GM04503 (cell line): ENCODE measurements at regions not wholly inside any gene's neighbourhood (a gene's known extent, or its start where the extent isn't known, plus 50 kb on each side); places are given as distances from the start of the nearest gene placed in this dataset.

Experiments
- DNase-seq: peaks from one replicate; pipeline ENCODE4 v3.0.0-alpha.2; 2012; ENCODE audit warnings: low read depth

DNA sequence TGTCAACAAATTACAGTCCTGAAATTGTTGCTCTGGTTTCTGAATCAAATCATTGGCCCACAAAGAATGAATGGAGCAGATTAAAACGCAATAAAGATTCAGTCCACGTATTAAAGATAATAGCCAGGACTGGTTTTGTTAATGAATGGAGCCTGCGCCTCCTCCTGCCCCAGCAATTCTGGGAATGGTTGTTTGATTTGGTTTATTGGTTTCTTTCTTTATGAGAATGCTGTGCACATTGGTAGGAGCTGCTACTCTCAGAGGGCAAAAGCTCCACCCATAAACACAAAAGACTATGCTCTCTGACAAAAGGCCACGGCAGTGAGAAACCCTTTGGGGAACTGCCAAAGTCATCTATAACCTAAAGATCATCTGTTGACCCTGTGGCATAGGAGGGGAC is 261.1 kb downstream of the ABHD5 start:
- DNase-seq, result no peak

DNA sequence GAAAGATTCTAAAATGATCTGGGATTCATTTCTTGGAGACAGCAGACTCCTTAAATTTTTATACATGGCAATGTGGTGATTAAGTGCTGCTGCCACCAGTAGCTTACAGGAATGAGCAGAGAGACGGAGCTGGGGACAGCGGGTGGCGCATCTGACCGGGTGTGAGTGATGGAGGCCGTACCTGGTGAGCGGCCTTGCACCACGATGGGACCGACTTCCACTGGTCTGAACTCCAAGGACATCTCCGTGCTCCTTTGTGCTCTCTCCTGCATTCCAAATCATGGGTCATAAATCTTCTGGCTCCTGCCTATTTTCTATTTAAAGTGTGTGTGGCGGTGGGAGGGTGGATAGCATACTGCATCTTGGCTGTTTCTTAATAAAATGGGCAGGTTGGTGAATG is 262.6 kb downstream of the ABHD5 start:
- DNase-seq, result no peak

- peak; percentile 45 for DNase-seq
Measured at GRCh38 chr3:43953814-43954692, 263.3 kb downstream of the ABHD5 start.

GRCh38 chr3:43956945-43957344 is 266.2 kb downstream of the ABHD5 start:
- DNase-seq, result no peak

DNA sequence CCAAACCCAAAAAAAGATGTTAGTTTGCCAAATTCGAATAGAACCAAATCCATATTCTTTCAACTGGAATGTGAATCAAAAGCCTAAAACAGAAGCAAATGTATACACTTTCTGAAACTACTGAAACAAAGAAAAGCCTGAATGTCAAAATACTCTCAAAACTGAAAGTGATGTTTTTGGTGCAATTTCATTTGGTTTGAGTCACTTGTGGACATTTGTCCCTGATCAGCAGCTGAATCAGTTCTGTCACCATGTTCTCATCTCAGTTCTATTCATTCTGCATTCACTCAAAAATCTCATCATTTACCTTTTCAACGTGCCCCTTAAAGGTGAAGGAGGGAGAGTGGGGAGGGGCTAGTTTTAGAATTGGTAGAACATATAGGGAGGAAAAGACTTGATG is 266.8 kb downstream of the ABHD5 start:
- DNase-seq, result no peak

DNA sequence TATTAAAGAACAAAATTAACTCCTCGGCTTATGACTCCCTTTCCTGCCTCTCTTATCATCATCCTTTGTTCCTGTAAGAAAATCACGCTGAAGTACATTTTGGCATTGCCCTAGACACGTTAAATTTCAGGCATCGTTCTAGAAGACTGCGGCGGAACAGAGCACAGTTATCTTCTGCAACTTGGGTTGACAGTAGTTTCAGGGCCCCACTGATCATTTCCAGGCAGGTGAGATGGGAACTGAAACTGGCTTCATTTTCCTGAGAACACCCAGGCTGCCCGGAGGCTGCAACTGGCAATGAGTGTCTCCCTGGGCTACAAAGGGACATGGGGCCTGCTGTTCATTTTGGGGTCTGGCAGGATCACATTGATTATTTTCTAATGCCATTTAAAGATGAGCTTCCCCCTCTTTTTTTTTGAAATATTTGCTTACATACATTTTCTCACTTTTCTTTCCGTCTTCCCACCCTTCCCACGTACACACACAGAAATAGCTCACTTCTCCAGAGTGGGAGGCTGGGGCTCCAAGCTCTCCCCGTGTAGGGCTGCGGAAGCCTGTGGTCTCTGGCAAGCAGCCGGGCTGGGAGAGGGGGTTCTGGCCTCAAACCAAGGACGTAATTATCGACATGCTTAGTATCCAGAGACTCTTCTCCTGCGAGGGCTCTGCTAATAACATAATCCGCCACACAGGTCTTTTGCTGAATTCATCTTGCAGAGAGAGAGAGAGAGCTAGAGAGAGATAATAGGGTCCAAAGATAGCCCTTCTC is 267.4 kb downstream of the ABHD5 start:
- DNase-seq, result no peak

- DNase-seq, result no peak
Measured at GRCh38 chr3:43958973-43959372, 268.2 kb downstream of the ABHD5 start.

DNA sequence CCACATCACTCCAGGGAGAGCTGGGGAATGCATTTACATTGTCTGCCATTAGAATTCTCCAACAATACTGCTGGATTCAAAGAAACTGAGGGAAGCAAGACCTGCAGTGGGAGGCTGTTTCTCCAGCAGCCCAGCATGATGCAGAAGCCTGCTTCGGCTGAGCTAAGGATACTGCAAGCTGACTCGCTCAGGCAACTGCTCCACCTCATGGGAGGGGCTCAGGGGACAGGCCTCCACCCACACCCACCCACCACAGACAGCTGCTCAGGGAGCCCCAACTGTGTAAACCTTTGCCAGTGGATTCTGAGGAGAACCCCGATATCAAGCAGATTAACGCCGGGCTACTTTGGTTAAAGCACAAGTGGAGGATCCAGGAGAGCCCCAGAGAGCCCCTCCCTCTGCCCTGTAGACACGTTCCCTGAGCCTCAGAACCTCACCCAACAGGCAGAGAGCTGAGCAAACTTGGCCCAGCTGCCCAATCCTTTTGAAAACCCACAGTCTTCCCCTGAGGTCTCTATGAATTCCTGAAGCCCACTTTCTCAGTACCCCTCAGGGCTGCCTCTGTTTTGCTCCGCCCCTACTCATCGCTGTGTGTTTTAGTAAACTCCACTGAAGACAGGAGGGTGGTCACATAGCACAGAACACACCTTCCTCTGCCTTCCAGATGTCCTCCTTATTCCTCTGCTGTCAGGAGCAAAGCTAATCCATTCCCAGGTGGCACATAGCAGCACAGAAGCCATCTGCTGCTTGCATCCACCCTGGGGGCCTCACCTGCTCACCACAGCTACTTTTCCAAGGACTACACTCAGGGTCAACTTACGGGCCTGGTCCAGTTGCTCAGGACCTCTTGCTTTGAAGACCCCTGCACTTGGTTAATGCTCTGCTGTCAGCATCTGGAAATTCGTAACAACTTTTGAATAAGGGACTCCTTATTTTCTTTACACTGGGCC is 269.0 kb downstream of the ABHD5 start:
- no peak for DNase-seq

GRCh38 chr3:43960448-43960840 is 269.7 kb downstream of the ABHD5 start:
- no peak for DNase-seq

- DNase-seq, result no peak
Measured at GRCh38 chr3:43962043-43962442, 271.3 kb downstream of the ABHD5 start.

DNA sequence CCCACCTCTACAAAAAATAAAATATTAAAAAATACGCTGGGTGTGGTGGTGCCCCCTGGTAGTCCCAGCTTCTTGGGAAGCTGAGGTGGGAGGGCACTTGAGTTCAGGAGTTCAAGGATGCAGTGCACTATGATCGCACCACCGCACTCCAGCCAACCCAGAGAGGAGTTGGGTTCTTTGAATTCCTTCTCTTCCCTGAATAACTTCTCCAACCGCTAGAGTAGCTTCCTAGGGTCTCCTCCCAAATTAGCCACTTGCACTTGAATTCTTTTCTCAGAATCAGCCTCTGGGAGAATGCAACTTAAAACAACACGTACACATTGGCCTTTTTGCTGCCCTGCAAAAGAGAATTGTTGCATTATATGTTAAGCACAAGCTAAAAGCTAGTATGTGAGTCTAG is 272.5 kb downstream of the ABHD5 start:
- no peak for DNase-seq

DNA sequence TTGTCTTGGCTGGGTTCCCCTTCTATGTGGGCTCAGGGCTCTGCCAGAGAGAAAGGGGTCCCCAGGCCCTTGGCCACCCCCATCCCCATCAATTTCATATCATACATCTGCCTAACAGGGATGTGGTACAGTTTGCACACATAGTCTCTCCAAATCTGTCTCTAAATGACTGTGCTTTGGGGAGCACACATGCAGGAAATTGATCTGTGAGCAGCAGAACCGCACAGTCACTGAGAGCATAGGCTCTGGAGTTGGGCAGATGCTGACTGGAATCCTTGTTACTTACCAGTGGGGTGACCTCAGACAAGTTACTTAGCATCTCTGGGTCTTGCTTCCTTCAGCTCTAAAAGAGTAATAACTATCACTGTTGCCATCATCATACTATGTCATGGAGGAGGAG is 273.9 kb downstream of the ABHD5 start:
- DNase-seq, result no peak

DNA sequence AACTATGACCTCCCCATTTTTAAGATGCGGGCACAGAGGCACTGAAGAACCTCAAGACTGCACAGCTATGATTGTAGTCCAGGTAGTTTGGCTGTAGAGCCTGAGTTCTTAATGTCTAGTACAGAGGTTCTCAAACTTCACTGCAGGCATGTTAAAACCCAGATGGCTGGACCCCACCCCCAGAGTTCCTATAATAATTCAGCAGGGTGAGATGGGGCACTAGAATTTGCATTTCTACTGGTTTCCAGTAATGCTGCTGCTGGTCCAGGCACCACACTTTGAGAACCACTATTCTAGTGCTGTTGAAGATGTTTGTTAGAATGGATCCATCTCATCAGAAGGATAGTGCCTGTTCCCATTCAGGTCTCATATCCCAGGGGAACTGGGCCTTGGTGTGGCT is 274.9 kb downstream of the ABHD5 start:
- no peak for DNase-seq

GRCh38 chr3:43966126-43966525 is 275.4 kb downstream of the ABHD5 start:
- no peak for DNase-seq

GRCh38 chr3:43966530-43966929 is 275.2 kb upstream of the TOPAZ1 start:
- no peak for DNase-seq

- no peak for DNase-seq
Measured at GRCh38 chr3:43968465-43968864, 273.2 kb upstream of the TOPAZ1 start.

GRCh38 chr3:43969944-43970343 is 271.7 kb upstream of the TOPAZ1 start:
- DNase-seq, result no peak

GRCh38 chr3:43970351-43970750 is 271.3 kb upstream of the TOPAZ1 start:
- DNase-seq, result no peak

GRCh38 chr3:43970920-43971319 is 270.8 kb upstream of the TOPAZ1 start:
- DNase-seq, result no peak

- no peak for DNase-seq
Measured at GRCh38 chr3:43971486-43971885, 270.2 kb upstream of the TOPAZ1 start.

DNA sequence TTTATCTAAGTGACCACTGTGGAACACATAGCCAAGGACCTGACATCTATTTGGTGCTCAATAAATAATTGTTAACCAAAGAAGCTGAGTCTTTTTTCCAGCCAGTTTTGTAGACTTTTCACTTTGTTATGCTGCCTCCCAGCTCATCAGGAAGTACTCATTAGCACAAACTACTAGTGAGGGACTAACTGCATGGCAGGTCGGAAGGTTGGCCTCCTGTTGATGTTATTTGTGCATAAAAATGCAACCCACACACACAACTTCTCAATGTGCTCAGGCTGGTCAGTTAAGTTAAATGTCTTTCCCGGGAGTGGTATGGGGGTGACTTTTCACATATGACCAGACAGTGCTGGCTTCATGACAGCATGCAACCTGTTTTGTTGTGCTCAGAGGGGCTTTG is 263.0 kb upstream of the TOPAZ1 start:
- DNase-seq, result no peak

DNA sequence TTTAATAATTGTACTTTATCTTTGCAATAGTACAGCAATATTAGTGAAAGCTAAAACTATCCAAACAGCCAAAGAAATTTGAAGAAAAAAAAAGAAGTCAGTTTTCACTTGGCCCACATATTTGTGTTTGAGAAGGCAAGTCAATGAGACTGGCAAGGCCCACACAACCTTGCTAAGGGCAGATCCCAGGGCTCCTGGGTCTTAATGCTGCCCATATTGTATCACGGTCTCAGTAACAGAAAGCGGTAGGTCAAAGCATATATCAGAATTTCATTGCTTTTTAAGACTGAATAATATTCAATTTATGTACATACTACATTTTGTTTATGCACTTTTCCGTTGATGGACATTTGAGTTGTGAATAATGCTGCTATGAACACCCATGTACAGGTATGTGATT is 262.0 kb upstream of the TOPAZ1 start:
- no peak for DNase-seq
